Heart left ventricle (tissue), 16 donors: ENCODE measurements at regions not wholly inside any gene's neighbourhood (a gene's known extent, or its start where the extent isn't known, plus 50 kb on each side); places are given as distances from the start of the nearest gene placed in this dataset.

Source experiments
- ATAC-seq, 4 donors: fragments of 200-7000 bp; cut with Tn5 transposase; one replicate each; pipeline ENCODE4 v1.9.1; 2020 to 2022; ENCODE audit warnings: moderate library complexity in 4 of 4, mild to moderate bottlenecking in 3 of 4, moderate number of reproducible peaks in 1 of 4
- DNase-seq, 5 donors: peaks; one replicate each; pipeline ENCODE4 v3.0.0-alpha.2; 2020
- H3K27ac ChIP-seq, 12 donors: fragments of 200-600 bp; sonication (generic) in 4 of 12; one replicate each; pipeline versions ENCODE4 v1.5.0 to v1.8.0; 2016 to 2022; ENCODE audit warnings: mild to moderate bottlenecking in 2 of 12
- H3K27me3 ChIP-seq, 9 donors: fragments of 200-600 bp; sonication (generic) in 2 of 9; one replicate each; pipeline versions ENCODE4 v1.5.1 to v1.8.0; 2016 to 2022; ENCODE audit warnings: mild to moderate bottlenecking in 3 of 9
- H3K36me3 ChIP-seq, 9 donors: fragments of 200-600 bp; sonication (generic) in 2 of 9; one replicate each; pipeline versions ENCODE4 v1.5.0 to v1.8.0; 2018 to 2022; ENCODE audit warnings: mild to moderate bottlenecking in 2 of 9
- H3K4me1 ChIP-seq, 12 donors: fragments of 200-600 bp; sonication (generic) in 4 of 12; one replicate each; pipeline versions ENCODE4 v1.5.0 to v1.8.0; 2016 to 2022; ENCODE audit warnings: mild to moderate bottlenecking in 3 of 12
- H3K4me3 ChIP-seq, 12 donors: fragments of 200-600 bp; sonication (generic) in 4 of 12; one replicate each; pipeline versions ENCODE4 v1.5.0 to v1.8.0; 2017 to 2022; ENCODE audit warnings: mild to moderate bottlenecking in 9 of 12, moderate library complexity in 4 of 12
- H3K9me3 ChIP-seq, 12 donors: fragments of 200-600 bp; sonication (generic) in 4 of 12; one replicate each; pipeline versions ENCODE4 v1.5.0 to v1.8.0; 2016 to 2022; ENCODE audit warnings: mild to moderate bottlenecking in 1 of 12
- POLR2A ChIP-seq, 2 donors: fragments of 450-650 bp; IDR thresholded peaks; one replicate each; pipeline ENCODE4 v1.6.1; 2017; ENCODE audit warnings: antibody characterized with exemption in 2 of 2, mild to moderate bottlenecking in 2 of 2, moderate library complexity in 2 of 2
- WGBS, 4 donors: extraction: QIAGEN DNeasy Blood & Tissue Kit in 2 of 4; methylation state at CpG; one replicate each; pipeline versions ENCODE4 v1.1.5 to v1.1.7; 2013 to 2018; 5-methylcytosine and 5-hydroxymethylcytosine counted together
- intact Hi-C, 10 donors: fragments of 100-400 bp; cut with DNase I; formaldehyde crosslinking; loops; one replicate each; pipeline versions ENCODE4 v1.11.1 to v1.14.2; 2022
- TF ChIP-seq, protein P1 (sequence below), 12 donors: fragments of 200-600 bp; sonication (generic) in 4 of 12; IDR thresholded peaks; one replicate each; pipeline versions ENCODE4 v1.5.0 to v1.8.0; 2018 to 2022; ENCODE audit warnings: antibody characterized with exemption in 12 of 12, mild to moderate bottlenecking in 5 of 12
- donor health status: ischemic (EF 13 %, LVEDD 7.1; RV severe dilation, severe dysfunction).
- donor health status: healthy with polysubstance abuse.
- donor health status: DM: no; HTN: yes; CAD: no.
- donor health status: DM: no; HTN: no; CAD: no.
- donor health status: ischemic (EF 25% LVEDD 6.9; RV normal size, moderate dysfunction).
- donor health status: ischemic (EF 25% LVEDD 5.7; RV mildly dilated, moderate dysfunction).
- donor health status: healthy.
- donor health status: DM: yes; HTN: yes; CAD: no.
- donor health status: ischemic (EF 35%, LVEDD 5.7; RV mildly dilated, moderate dysfunction).
- donor health status: nonischemic (EF 11% LVEDD 7.7; RV severe dilation, severe dysfunction).
- donor health status: DM: yes; HTN: yes; CAD: no.
- donor health status: PGD.
- donor health status: ischemic (EF 29% LVEDD 5.4; RV normal size, mild dysfunction).
- donor health status: nonischemic (EF 23%, LVEDD 6.1; RV moderate dilation, normal function).

DNA sequence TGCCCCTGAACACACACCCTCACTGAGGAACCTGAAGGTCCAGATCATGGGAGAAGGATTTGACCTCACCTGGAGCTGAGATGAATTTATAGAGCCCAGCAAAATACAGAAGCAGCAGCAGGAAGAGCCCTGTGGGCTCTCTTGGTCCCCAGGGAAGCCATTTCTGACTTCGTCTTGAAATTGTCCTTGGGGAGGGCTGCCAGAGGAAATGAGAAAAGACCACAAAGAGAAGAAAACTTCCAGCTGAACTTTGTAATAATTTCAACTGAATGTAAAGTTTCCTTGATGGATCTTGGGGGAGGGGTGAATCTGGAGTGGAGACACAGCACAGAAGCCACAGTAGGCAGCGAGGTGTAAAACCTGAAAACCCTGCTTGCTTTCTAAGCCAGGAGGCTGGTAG is 500.9 kb upstream of the NXPH2 start:
- Histone ChIP-seq H3K27me3 (no peaks in the 10 kb centered on the region), H3K4me1 (no peaks in the 10 kb centered on the region), H3K4me3 (no peak overlapping the region), H3K36me3 (no peaks in the 10 kb centered on the region), H3K9me3 (peaks cover 0 to 32% (median 5%) of the 10 kb centered on the region in 12 donors), H3K27ac (no peak overlapping the region)
- TF ChIP-seq, protein P1, sequence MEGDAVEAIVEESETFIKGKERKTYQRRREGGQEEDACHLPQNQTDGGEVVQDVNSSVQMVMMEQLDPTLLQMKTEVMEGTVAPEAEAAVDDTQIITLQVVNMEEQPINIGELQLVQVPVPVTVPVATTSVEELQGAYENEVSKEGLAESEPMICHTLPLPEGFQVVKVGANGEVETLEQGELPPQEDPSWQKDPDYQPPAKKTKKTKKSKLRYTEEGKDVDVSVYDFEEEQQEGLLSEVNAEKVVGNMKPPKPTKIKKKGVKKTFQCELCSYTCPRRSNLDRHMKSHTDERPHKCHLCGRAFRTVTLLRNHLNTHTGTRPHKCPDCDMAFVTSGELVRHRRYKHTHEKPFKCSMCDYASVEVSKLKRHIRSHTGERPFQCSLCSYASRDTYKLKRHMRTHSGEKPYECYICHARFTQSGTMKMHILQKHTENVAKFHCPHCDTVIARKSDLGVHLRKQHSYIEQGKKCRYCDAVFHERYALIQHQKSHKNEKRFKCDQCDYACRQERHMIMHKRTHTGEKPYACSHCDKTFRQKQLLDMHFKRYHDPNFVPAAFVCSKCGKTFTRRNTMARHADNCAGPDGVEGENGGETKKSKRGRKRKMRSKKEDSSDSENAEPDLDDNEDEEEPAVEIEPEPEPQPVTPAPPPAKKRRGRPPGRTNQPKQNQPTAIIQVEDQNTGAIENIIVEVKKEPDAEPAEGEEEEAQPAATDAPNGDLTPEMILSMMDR (IDR thresholded peaks at IDR 0.05), result no peak
- TF ChIP-seq POLR2A (IDR thresholded peaks at IDR 0.05), result no peak
- DNase-seq (no peak), ATAC-seq (no peak)
- intact Hi-C loops, result no loop called here
- WGBS, 4 donors, result 57 to 64% (median 60%) methylated on average over 2 of the region's 2 CpGs

DNA sequence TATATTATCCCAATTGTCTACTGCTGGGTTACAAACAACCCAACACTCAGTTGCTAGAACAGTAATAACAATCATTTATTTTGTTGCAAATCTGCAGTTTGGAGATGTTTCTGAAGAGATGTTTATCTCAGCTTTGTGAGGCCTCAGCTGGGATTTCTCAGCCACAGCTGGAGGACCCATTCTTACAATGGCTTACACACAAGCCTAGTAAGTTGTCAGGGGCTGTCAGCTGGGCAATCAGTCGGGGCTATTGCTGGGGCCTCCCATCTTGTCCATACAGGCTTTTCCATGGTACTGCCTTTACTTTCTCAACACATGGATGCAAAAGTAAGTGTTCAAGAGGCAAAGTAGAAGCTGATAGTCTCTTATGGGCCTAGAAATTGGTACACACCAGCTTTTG is 491.7 kb upstream of the NXPH2 start:
- no peaks in the 10 kb centered on the region for H3K36me3 ChIP-seq
- no peak overlapping the region for H3K27ac ChIP-seq
- no peaks in the 10 kb centered on the region for H3K4me1 ChIP-seq
- no peaks in the 10 kb centered on the region for H3K27me3 ChIP-seq
- TF ChIP-seq, protein P1 (IDR thresholded peaks at IDR 0.05), result no peak
- TF ChIP-seq POLR2A (IDR thresholded peaks at IDR 0.05), result no peak
- WGBS, 4 donors, result 33 to 67% (median 60%) methylated on average over 1 of the region's 1 CpG
- intact Hi-C loops, result no loop called here
- H3K4me3 ChIP-seq, result no peak overlapping the region
- DNase-seq (no peak), ATAC-seq (no peak)
- no peaks in the 10 kb centered on the region for H3K9me3 ChIP-seq

DNA sequence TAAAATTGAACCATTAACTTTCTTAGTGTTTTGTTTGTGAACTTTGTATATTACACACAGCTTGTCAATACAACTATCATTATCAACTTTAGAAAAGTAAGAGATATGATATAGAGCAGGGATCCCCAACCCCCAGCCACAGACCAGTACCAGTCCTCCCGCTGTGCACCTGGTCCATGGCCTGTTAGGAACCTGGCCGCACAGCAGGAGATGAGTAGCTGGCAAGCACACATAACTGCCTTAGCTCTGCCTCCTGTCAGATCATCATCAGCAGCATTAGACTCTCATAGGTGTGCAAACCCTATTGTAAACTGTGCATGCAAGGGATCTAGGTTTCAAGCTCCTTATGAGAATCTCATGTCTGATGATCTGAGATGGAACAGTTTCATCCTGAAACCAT is 491.0 kb upstream of the NXPH2 start:
- DNase-seq, result no peak
- WGBS, 4 donors, result 84 to 88% (median 87%) methylated on average over 2 of the region's 2 CpGs
- TF ChIP-seq, protein P1 (IDR thresholded peaks at IDR 0.05), result no peak
- TF ChIP-seq POLR2A (IDR thresholded peaks at IDR 0.05), result no peak
- Histone ChIP-seq H3K4me1 (no peaks in the 10 kb centered on the region), H3K9me3 (no peaks in the 10 kb centered on the region), H3K4me3 (no peak overlapping the region), H3K27me3 (no peaks in the 10 kb centered on the region), H3K27ac (no peak overlapping the region), H3K36me3 (no peaks in the 10 kb centered on the region)
- intact Hi-C loops, result no loop called here
- no peak for ATAC-seq

DNA sequence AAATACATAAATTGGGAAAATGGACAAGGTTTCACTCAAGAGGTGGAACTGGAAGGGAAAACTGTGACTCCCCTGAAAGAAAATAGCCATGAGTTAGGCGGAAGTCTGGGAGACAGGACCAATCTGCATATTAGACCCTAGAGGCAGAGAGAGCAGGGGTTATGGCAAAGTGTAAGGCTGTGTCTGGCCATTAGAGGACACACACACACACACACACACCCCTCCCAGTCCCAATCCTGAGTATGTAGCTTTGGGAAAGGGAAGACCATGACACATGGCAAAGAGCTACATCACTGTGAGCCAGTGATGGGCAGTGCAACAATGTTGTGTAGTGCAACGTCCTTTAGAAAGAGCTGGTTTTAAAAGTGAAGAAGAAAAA is 479.9 kb upstream of the NXPH2 start:
- intact Hi-C loops, result no loop called here
- Histone ChIP-seq H3K9me3 (no peaks in the 10 kb centered on the region), H3K36me3 (no peaks in the 10 kb centered on the region), H3K4me1 (no peaks in the 10 kb centered on the region), H3K4me3 (no peak overlapping the region), H3K27ac (no peak overlapping the region), H3K27me3 (no peaks in the 10 kb centered on the region)
- TF ChIP-seq POLR2A (IDR thresholded peaks at IDR 0.05), result no peak
- TF ChIP-seq, protein P1 (IDR thresholded peaks at IDR 0.05), result no peak
- no peak for DNase-seq
- whole genome bisulfite sequencing, 4 donors, result 66 to 79% (median 70%) methylated on average over 2 of the region's 2 CpGs
- ATAC-seq, result no peak
